NCI-H1417 treated with DMSO at 0.1 percent for 48 hours (cell line): ENCODE measurements at regions not wholly inside any gene's neighbourhood (a gene's known extent, or its start where the extent isn't known, plus 50 kb on each side); places are given as distances from the start of the nearest gene placed in this dataset.
"Not testable (repeated sequence)": the region's sequence is repeated elsewhere in the genome, so short reads cannot be mapped to it uniquely, and the experiment has no call there.

ENCODE experiments used
- DNase-seq: peaks from one replicate; lab custom pipeline; 2025; lab: John Stamatoyannopoulos, UW

GRCh38 chrX:26597981-26598380 is 382.0 kb downstream of the MAGEB5 start:
- DNase-seq, result no peak

- no peak for DNase-seq
Measured at GRCh38 chrX:26590849-26591248, 374.9 kb downstream of the MAGEB5 start.

GRCh38 chrX:26586570-26586969 is 370.6 kb downstream of the MAGEB5 start:
- no peak for DNase-seq

- DNase-seq, result no peak
Measured at GRCh38 chrX:26581091-26581490, 365.1 kb downstream of the MAGEB5 start.

GRCh38 chrX:26580021-26580420 is 364.1 kb downstream of the MAGEB5 start:
- DNase-seq, result no peak

- no peak for DNase-seq
Measured at GRCh38 chrX:26574234-26574633, 358.3 kb downstream of the MAGEB5 start.

GRCh38 chrX:26562156-26562555 is 346.2 kb downstream of the MAGEB5 start:
- DNase-seq, result no peak

- no peak for DNase-seq
Measured at GRCh38 chrX:26559855-26560254, 343.9 kb downstream of the MAGEB5 start.

- no peak for DNase-seq
Measured at GRCh38 chrX:26558719-26559386, 342.9 kb downstream of the MAGEB5 start.

GRCh38 chrX:26557691-26558321 is 341.8 kb downstream of the MAGEB5 start:
- no peak for DNase-seq

GRCh38 chrX:26525768-26526167 is 309.8 kb downstream of the MAGEB5 start:
- not testable (repeated sequence) for DNase-seq

GRCh38 chrX:26522501-26522900 is 306.5 kb downstream of the MAGEB5 start:
- no peak for DNase-seq

- no peak for DNase-seq
Measured at GRCh38 chrX:26511589-26512363, 295.8 kb downstream of the MAGEB5 start.

GRCh38 chrX:26470941-26471340 is 255.0 kb downstream of the MAGEB5 start:
- DNase-seq, result no peak

GRCh38 chrX:26466387-26466786 is 250.4 kb downstream of the MAGEB5 start:
- DNase-seq, result no peak

GRCh38 chrX:26445288-26445687 is 229.3 kb downstream of the MAGEB5 start:
- DNase-seq, result no peak

GRCh38 chrX:26444417-26444816 is 228.4 kb downstream of the MAGEB5 start:
- not testable (repeated sequence) for DNase-seq

- no peak for DNase-seq
Measured at GRCh38 chrX:26442340-26442739, 226.4 kb downstream of the MAGEB5 start.

- DNase-seq, result no peak
Measured at GRCh38 chrX:26414534-26414933, 198.6 kb downstream of the MAGEB5 start.

GRCh38 chrX:26411045-26411444 is 195.1 kb downstream of the MAGEB5 start:
- no peak for DNase-seq

- no peak for DNase-seq
Measured at GRCh38 chrX:26409636-26410035, 193.7 kb downstream of the MAGEB5 start.

GRCh38 chrX:26387906-26388305 is 171.9 kb downstream of the MAGEB5 start:
- no peak for DNase-seq

- DNase-seq, result no peak
Measured at GRCh38 chrX:26376037-26376708, 160.2 kb downstream of the MAGEB5 start.
